Dendritic cell treated with granulocyte-macrophage colony-stimulating factor and Interleukin-4, amounts not matched to agents 40 ng/mL and 50 ng/mL, for 4 days (primary cell): ENCODE measurements at regions not wholly inside any gene's neighbourhood (a gene's known extent, or its start where the extent isn't known, plus 50 kb on each side); places are given as distances from the start of the nearest gene placed in this dataset.
"Not testable (repeated sequence)": the region's sequence is repeated elsewhere in the genome, so short reads cannot be mapped to it uniquely, and the experiment has no call there.

ENCODE experiments used
- H3K27ac Mint-ChIP-seq: one replicate; pipeline ENCODE4 v1.8.0; 2022; ENCODE audit warnings: mild to moderate bottlenecking, mixed read lengths
- H3K27me3 Mint-ChIP-seq: one replicate; pipeline ENCODE4 v1.8.0; 2022; ENCODE audit warnings: mild to moderate bottlenecking, mixed read lengths
- H3K36me3 Mint-ChIP-seq: one replicate; pipeline ENCODE4 v1.8.0; 2022; ENCODE audit warnings: low read depth, mixed read lengths
- H3K4me1 Mint-ChIP-seq: one replicate; pipeline ENCODE4 v1.8.0; 2022; ENCODE audit warnings: low read depth, mixed read lengths
- H3K4me3 Mint-ChIP-seq: one replicate; pipeline ENCODE4 v1.8.0; 2022; ENCODE audit warnings: mild to moderate bottlenecking, moderate library complexity, mixed read lengths
- H3K9me3 Mint-ChIP-seq: one replicate; pipeline ENCODE4 v1.8.0; 2022; ENCODE audit warnings: mixed read lengths
- intact Hi-C: fragments of 100-400 bp; cut with micrococcal nuclease; formaldehyde crosslinking; loops from one replicate; pipeline ENCODE4 v1.15.0; 2022

DNA sequence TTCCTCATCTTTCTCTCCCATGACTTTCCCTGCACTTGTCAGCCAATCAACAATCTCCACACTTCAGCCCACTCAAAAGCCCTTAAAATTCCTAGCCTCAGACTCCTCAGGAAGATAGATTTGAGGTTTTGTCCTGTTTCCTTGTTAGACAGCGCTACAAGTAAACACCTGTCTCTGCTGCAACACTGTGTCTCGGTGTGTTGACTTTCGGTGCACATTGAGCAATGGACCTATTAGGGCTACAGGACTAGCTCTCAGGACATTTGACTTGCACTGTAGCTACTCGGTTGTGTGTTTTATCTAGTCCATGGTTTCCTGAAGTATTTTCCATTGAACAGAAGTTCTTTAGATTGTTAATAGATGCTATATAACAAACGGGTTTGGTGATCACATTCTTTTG is 140.9 kb upstream of the XPO1 start:
- intact Hi-C loops, result no loop called here
- Mint-ChIP-seq H3K27me3 (no peaks in the 10 kb centered on the region), H3K27ac (no peak overlapping the region), H3K36me3 (no peaks in the 10 kb centered on the region), H3K9me3 (peaks cover 28% of the 10 kb centered on the region), H3K4me3 (no peak overlapping the region), H3K4me1 (no peaks in the 10 kb centered on the region)

DNA sequence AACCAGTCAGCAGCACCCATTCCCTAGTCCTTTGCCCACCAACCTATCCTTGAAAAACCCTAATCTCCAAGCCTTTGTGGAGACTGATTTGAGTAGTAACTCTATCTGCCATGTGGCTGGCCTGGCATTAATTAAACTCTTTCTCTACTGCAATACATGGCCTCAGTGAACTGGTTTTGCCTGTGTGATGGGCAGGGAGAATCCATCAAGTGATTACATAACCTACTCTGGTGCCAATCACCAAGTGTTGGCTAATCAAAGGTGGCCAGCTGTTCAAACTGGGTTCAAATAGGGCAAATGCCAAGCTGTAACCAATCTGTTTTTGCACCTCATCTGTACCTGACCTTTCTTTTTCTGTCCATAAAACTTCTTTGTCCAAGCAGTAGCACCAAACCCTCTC is 139.8 kb upstream of the XPO1 start:
- H3K4me3 Mint-ChIP-seq, result no peak overlapping the region
- no peaks in the 10 kb centered on the region for H3K4me1 Mint-ChIP-seq
- H3K36me3 Mint-ChIP-seq, result no peaks in the 10 kb centered on the region
- intact Hi-C loops, result no loop called here
- H3K27ac Mint-ChIP-seq, result no peak overlapping the region
- H3K27me3 Mint-ChIP-seq, result no peaks in the 10 kb centered on the region
- H3K9me3 Mint-ChIP-seq, result peaks cover 31% of the 10 kb centered on the region

DNA sequence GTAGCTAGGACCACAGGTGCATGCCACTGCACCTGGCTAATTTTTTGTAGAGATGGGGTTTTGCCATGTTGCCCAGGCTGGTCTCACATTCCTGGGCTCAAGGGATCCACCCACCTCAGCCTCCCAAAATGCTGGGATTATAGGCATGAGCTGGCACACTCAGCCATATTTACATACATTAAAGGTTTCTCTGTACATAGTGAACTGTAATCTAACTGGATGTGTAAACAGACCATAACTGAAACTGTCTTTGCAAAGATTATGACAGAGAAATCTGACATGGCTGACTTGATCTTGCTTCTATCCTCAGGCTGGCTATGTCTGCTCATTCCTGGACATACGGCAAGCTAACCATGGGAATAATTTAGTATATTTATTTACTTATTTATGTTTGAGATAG is 139.2 kb upstream of the XPO1 start:
- H3K36me3 Mint-ChIP-seq, result no peaks in the 10 kb centered on the region
- H3K4me1 Mint-ChIP-seq, result no peaks in the 10 kb centered on the region
- intact Hi-C loops, result no loop called here
- H3K27me3 Mint-ChIP-seq, result no peaks in the 10 kb centered on the region
- no peak overlapping the region for H3K27ac Mint-ChIP-seq
- H3K9me3 Mint-ChIP-seq, result peaks cover 31% of the 10 kb centered on the region
- H3K4me3 Mint-ChIP-seq, result no peak overlapping the region

DNA sequence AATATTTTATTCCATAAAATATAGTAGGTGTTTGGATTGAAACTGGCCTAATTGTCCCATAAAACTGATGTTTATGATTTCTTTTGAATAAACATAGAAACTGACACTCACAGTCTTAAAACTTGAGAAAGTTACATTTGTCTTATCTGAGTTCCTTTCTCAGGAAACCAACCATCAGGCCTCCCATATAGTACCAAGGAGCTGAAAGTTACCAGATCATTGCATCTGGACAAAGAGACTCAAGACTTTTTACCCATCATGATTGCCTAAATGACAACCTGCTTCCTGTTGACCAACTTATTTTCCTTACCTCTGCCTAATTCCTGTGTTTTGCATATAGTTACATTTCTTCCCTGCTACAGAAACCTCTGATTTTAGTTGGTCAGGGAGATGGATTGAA is 137.0 kb upstream of the XPO1 start:
- Mint-ChIP-seq H3K9me3 (peaks cover 31% of the 10 kb centered on the region), H3K27me3 (no peaks in the 10 kb centered on the region), H3K4me1 (peaks cover 7% of the 10 kb centered on the region), H3K36me3 (no peaks in the 10 kb centered on the region), H3K27ac (no peak overlapping the region), H3K4me3 (no peak overlapping the region)
- intact Hi-C loops, result no loop called here

DNA sequence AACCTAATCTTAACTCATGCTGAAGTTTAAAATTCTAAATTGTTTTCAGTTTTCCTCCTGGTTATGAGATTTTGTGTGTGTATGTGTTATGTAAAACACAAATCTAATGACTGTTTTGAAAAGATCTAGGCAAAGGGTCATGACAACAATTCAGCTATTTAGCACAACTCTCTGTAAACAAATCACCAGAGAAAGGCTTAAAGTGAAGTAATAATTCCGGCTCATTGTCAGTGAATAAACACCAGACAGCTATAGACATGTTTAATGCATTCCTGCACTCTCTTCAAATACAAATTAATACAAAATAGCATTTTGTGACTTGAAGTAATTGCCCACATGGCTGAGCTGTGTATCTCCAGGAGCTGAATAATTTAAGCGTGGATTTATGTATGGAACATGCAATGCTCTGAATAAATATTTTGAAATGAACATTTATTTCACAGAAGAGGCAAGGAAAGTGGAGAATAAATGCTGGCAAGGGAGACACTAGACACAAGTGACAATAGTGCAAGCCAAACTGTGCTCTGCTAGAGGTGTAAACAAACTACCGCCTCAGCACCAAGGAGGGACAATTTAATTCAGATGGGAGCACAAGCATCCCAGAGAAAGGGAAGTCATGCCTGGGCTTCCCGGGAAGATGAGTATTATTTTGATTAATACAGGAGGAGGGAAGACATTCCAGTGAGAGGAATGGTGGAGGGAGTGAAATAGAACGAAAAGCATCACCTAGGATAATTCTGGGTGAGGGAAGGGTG is 133.6 kb upstream of the XPO1 start:
- intact Hi-C loops, result no loop called here
- Mint-ChIP-seq H3K36me3 (no peaks in the 10 kb centered on the region), H3K27me3 (no peaks in the 10 kb centered on the region), H3K4me1 (peaks cover 7% of the 10 kb centered on the region), H3K9me3 (peaks cover 30% of the 10 kb centered on the region), H3K4me3 (no peak overlapping the region), H3K27ac (no peak overlapping the region)

DNA sequence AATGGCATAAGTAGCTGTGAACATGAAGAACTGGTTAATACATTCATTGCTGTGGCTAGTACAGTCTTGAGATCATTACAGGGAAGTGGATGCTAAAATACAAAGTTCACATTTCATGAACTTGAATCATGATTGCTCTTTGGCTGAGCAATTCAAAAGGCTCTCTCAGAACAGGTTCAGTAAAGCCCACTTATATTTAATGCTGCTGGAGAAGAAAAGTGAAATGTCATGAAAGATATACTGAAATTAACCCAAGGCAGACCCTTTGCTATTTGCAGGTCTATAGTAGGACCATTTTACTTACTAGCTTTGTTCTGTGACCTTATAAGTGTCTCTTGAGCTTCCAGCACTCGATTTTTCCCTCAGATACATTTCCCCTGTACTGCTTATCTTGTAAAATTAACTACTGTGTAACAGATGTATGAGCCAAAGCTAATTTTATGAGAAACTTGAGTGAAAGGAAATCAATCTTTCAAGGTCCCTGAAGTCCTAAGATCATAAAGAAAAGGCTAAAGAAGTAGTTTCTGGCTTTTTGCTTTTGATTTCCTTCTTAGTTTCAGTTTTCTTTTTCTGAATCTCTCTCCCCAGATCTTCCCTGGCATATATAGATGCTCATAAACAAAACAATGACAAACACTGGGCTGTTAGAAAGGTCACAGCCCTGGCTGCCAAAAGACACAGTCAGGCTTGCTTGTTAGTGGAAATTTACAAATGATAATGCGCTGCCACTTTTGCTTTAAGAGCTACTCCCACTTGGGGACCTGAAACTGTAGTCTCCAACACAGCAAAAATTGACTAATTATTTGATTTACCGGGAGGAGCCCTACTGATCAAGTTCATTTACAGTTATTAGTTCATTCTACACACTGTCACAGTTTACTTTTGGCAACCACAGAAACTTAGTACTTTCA is 132.7 kb upstream of the XPO1 start:
- Mint-ChIP-seq H3K4me3 (peak overlapping the region; percentile 51), H3K36me3 (no peaks in the 10 kb centered on the region), H3K27ac (peak overlapping the region; percentile 63), H3K4me1 (peaks cover 7% of the 10 kb centered on the region), H3K27me3 (no peaks in the 10 kb centered on the region), H3K9me3 (peaks cover 21% of the 10 kb centered on the region)
- intact Hi-C loops, result no loop called here

DNA sequence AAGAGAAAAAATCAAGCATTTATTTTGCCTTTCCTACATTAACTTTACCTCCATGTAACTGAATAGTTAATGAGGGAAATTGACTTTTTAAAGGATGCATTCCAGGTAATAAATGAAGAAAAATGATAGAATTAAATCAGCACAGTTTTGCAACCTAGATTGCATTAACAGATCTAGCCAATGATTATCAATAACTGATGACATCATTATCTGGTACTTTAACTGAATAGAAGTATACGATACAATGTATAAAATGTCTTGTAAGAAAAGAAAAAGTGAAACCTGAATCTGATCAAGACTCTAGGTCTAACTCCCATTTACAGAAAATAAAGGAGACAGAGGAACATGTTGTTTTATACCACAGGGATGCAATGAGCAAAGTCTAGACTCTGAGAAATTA is 126.0 kb upstream of the XPO1 start:
- Mint-ChIP-seq H3K9me3 (no peaks in the 10 kb centered on the region), H3K4me1 (no peaks in the 10 kb centered on the region), H3K4me3 (no peak overlapping the region), H3K27me3 (no peaks in the 10 kb centered on the region), H3K27ac (no peak overlapping the region), H3K36me3 (no peaks in the 10 kb centered on the region)
- intact Hi-C loops, result no loop called here

DNA sequence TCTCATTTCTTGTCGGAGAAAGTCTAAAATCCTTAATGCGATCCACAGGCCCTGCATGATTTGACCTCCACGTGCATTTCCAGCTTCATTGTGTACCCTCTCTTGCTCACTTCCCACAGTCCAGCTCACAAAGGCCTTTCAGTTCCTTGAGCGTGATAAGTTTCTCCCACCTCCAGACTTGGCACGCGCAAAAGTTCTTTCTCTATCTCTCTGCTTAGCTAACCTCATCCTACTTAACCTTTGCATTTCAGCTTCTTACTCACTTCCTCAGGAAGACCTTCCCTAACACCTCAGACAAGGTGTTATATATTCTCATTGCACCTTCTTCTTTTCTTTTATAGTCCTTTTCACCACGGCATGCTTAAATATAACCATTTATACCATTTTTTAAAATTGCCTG is 124.8 kb upstream of the XPO1 start:
- Mint-ChIP-seq H3K9me3 (no peaks in the 10 kb centered on the region), H3K36me3 (no peaks in the 10 kb centered on the region), H3K4me1 (no peaks in the 10 kb centered on the region), H3K27ac (no peak overlapping the region), H3K4me3 (no peak overlapping the region), H3K27me3 (no peaks in the 10 kb centered on the region)
- intact Hi-C loops, result no loop called here

DNA sequence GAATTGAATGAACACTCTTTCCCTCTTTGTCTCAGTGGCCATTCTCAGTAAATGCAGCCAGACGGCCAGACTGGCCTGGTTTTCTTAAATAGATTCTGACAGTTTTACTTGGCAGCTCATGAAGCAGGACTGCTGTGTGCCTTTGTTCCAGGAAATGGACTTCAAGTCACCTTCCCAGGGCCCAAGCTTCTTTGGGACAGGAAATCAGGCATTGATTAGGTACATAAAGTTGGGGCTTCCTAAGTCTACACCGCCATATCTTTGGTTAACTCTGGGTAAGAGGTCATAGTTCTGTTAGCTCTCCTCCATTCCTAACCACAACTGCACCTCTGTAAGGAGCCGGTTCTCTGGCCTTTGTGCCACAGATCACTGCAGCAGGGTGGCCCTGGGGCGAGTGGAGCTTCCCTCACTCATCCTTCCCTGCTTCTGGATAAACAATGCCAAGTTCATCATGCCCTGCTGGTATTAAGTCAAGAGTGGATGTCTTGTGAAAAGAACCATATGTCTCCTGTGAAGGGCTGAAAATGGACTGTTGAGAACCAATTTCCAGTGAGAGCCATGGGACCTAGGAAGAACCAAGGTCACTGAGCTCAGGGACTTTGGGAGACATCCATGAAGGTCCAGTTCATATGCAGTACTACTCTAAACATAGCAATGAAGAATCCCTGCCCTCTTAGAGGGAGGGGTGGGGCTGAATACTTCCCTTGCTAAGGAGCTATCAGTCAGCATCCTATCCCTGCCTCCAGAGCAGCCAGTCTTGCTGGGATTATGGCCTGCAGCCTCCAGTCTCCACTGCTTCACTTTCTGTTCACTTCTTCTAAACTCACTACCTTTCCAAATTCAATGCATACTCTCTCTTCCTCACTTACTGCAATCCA is 122.6 kb upstream of the XPO1 start:
- H3K27ac Mint-ChIP-seq, result no peak overlapping the region
- no peaks in the 10 kb centered on the region for H3K4me1 Mint-ChIP-seq
- no peak overlapping the region for H3K4me3 Mint-ChIP-seq
- no peaks in the 10 kb centered on the region for H3K9me3 Mint-ChIP-seq
- intact Hi-C loops, result no loop called here
- no peaks in the 10 kb centered on the region for H3K36me3 Mint-ChIP-seq
- no peaks in the 10 kb centered on the region for H3K27me3 Mint-ChIP-seq

DNA sequence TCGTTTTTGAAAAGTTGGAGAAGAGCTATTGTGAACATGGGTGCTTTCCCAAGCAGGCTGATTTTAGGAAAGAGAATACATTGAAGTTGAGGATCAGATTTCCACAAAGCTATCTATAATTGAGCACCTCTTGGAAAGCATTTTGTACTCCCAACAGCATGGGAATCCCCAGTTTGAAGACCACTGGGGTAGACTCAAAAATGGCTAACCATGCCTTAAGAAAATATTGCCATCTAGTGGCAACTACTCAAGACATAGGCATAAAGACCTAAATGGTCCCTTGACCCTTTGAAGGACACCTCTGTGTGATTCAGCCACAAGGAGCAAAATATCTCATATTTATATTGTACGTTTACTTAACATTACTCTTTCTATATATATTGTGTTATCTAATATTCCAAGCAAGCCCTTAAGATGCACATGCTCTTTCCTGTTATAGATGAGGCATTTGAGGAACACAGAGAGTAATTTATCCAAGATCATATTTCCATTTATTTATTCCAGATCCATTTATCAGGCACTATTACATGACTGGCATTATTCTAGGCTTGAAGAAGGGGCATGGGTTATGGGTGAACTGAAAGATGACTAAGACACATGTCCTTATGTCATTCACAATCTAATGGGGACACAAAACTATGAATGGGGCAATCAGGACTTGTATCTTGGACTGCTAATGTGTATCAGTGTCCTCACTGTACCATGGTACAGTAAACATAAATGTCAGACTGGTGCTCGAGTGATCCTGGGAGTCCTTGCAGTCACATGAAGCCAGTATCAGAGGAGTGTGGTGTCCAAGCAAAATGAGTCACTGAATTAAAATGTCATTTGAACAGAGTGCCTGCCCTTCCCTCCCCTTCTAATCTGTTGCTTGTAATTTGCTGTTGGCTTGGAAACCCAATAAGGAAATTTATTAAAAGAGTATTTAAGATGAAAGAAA is 121.0 kb upstream of the XPO1 start:
- no peak overlapping the region for H3K27ac Mint-ChIP-seq
- no peaks in the 10 kb centered on the region for H3K9me3 Mint-ChIP-seq
- no peaks in the 10 kb centered on the region for H3K36me3 Mint-ChIP-seq
- no peak overlapping the region for H3K4me3 Mint-ChIP-seq
- intact Hi-C loops, result loop anchor here (10.0 kb wide), 1 partner anchor 124 kb away; the partner anchor contains the start of gene XPO1
- H3K4me1 Mint-ChIP-seq, result no peaks in the 10 kb centered on the region
- no peaks in the 10 kb centered on the region for H3K27me3 Mint-ChIP-seq

DNA sequence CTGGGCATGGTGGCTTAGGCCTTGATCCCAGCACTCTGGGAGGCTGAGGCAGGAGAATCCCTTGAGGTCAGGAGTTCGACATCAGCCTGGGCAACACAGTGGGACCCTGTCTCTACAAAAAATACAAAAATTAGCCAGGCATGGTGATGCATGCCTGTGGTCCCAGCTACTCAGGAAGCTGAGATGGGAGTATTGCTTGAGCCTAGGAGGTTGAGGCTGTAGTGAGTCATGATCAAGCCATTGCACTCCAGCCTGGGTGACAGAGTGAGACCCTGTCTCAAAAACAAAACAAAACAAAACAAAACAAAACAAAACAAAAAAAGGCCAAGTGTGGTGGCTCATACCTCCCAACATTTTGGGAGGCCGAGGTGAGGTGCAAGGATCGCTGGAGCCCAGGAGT is 111.8 kb upstream of the XPO1 start:
- peaks cover 22% of the 10 kb centered on the region for H3K9me3 Mint-ChIP-seq
- H3K27me3 Mint-ChIP-seq, H3K4me3 Mint-ChIP-seq, H3K27ac Mint-ChIP-seq, H3K36me3 Mint-ChIP-seq, H3K4me1 Mint-ChIP-seq: not testable (repeated sequence)
- intact Hi-C loops, result loop anchor here (10.0 kb wide), 1 partner anchor 115 kb away; the partner anchor contains the start of gene XPO1

DNA sequence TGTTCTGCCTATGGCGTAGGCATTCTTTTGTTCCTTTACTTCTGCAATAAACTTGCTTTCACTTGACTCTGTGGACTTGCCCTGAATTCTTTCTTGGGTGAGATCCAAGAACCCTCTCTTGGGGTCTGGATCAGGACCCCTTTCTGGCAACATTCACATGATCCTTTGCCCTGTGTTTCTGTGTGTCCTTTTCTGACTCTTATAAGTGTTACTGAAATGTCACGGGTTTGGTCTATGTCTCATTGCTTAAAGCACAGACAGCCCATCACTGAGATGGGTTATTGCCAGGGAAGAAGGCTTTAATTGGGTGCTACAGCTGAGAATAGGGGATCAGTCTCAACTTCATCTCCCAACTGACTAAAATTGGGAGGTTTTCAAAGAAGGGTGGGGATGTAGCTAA is 110.9 kb upstream of the XPO1 start:
- no peaks in the 10 kb centered on the region for H3K4me1 Mint-ChIP-seq
- H3K9me3 Mint-ChIP-seq, result peaks cover 22% of the 10 kb centered on the region
- H3K27me3 Mint-ChIP-seq, result no peaks in the 10 kb centered on the region
- no peak overlapping the region for H3K27ac Mint-ChIP-seq
- no peak overlapping the region for H3K4me3 Mint-ChIP-seq
- intact Hi-C loops, result no loop called here
- H3K36me3 Mint-ChIP-seq, result no peaks in the 10 kb centered on the region

DNA sequence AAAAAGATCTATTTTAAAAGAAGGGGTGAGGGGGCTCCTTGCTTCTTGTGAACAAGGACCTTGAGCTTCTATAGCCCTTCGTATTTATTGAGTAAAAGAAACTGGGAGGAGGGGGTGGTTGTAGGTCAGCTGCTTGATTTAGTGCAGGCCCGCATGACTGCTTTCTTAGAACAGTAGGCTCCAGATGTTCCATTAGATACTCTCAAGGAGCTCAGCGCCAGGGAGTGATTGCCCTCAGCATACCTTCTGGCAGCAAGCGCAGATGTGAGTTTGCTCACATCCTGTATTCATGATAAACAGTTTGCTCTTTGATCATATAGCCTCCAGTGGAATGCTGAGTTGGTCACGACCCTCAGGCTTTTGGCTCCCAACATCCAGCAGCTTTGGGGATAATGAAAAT is 108.9 kb upstream of the XPO1 start:
- Mint-ChIP-seq H3K27ac (no peak overlapping the region), H3K27me3 (no peaks in the 10 kb centered on the region), H3K36me3 (no peaks in the 10 kb centered on the region), H3K4me3 (no peak overlapping the region), H3K9me3 (peaks cover 22% of the 10 kb centered on the region), H3K4me1 (no peaks in the 10 kb centered on the region)
- intact Hi-C loops, result no loop called here
